Mesenchymal stem cell (in vitro differentiated cells and primary cell): ENCODE measurements at regions not wholly inside any gene's neighbourhood (a gene's known extent, or its start where the extent isn't known, plus 50 kb on each side); places are given as distances from the start of the nearest gene placed in this dataset.

Experiments used
- DNase-seq: peaks from one replicate; pipeline ENCODE4 v3.0.0-alpha.2; 2013
- H2AFZ ChIP-seq: one replicate; pipeline ENCODE4 v1.6.1; 2013; ENCODE audit warnings: low read depth, mild to moderate bottlenecking, control low read depth, inconsistent platforms, low read length, moderate library complexity
- H2AK5ac ChIP-seq: 2 replicates; pipeline ENCODE4 v1.6.1; 2013; ENCODE audit warnings: low read length, moderate library complexity, mild to moderate bottlenecking, inconsistent platforms; ENCODE audit not compliant: severe bottlenecking
- H2BK120ac ChIP-seq: one replicate; pipeline ENCODE4 v1.6.1; 2013; ENCODE audit warnings: low read depth, mild to moderate bottlenecking, inconsistent platforms, low read length, moderate library complexity
- H2BK12ac ChIP-seq, 2 experiments: one replicate each; pipeline ENCODE4 v1.6.1; 2013; ENCODE audit warnings: inconsistent platforms in 2 of 2, low read length in 2 of 2, mild to moderate bottlenecking in 2 of 2, moderate library complexity in 2 of 2, control low read depth in 1 of 2
- H2BK15ac ChIP-seq: one replicate; pipeline ENCODE4 v1.6.1; 2013; ENCODE audit warnings: mild to moderate bottlenecking, low read depth, inconsistent platforms; ENCODE audit not compliant: poor library complexity, severe bottlenecking
- H2BK5ac ChIP-seq: 2 replicates; pipeline ENCODE4 v1.6.1; 2013; ENCODE audit warnings: low read depth, mild to moderate bottlenecking, low read length, control low read depth, inconsistent platforms; ENCODE audit not compliant: poor library complexity, severe bottlenecking
- H3K14ac ChIP-seq, 2 experiments: one replicate each; pipeline ENCODE4 v1.6.1; 2013; ENCODE audit warnings: inconsistent platforms in 2 of 2, low read length in 2 of 2, control low read depth in 1 of 2, mild to moderate bottlenecking in 1 of 2, moderate library complexity in 1 of 2
- H3K18ac ChIP-seq, 2 experiments: one replicate each; pipeline ENCODE4 v1.6.1; 2013; ENCODE audit warnings: inconsistent platforms in 2 of 2, low read length in 2 of 2, control low read depth in 1 of 2, low read depth in 1 of 2, mild to moderate bottlenecking in 1 of 2
- H3K23ac ChIP-seq, 2 experiments: one replicate each; pipeline ENCODE4 v1.6.1; 2013; ENCODE audit warnings: inconsistent platforms in 2 of 2, low read length in 2 of 2, mild to moderate bottlenecking in 2 of 2, moderate library complexity in 2 of 2, control low read depth in 1 of 2
- H3K27ac ChIP-seq: 2 replicates; pipeline ENCODE4 v1.5.1; 2013; ENCODE audit warnings: mild to moderate bottlenecking, moderate library complexity, low read length, control low read depth, inconsistent platforms; ENCODE audit not compliant: poor library complexity, severe bottlenecking
- H3K27me3 ChIP-seq, 2 experiments: 2 replicates each; pipeline versions ENCODE4 v1.6.1 to v1.7.0; 2013; ENCODE audit warnings: low read length in 2 of 2, mild to moderate bottlenecking in 2 of 2, moderate library complexity in 2 of 2, control low read depth in 1 of 2, inconsistent platforms in 1 of 2; ENCODE audit not compliant: control insufficient read depth in 1 of 2, insufficient read depth in 1 of 2
- H3K36me3 ChIP-seq, 2 experiments: 2 replicates each; pipeline versions ENCODE4 v1.6.1 to v1.7.0; 2013; ENCODE audit warnings: low read length in 2 of 2, control low read depth in 1 of 2, inconsistent platforms in 1 of 2, low read depth in 1 of 2, mild to moderate bottlenecking in 1 of 2; ENCODE audit not compliant: insufficient read depth in 2 of 2, control insufficient read depth in 1 of 2
- H3K4ac ChIP-seq, 2 experiments: one replicate each; pipeline ENCODE4 v1.6.1; 2013; ENCODE audit warnings: inconsistent platforms in 2 of 2, low read length in 2 of 2, mild to moderate bottlenecking in 2 of 2, moderate library complexity in 2 of 2, control low read depth in 1 of 2, low read depth in 1 of 2
- H3K4me1 ChIP-seq: 2 replicates; pipeline ENCODE4 v1.6.1; 2013; ENCODE audit warnings: low read depth, low read length, control low read depth; ENCODE audit not compliant: control insufficient read depth, insufficient read depth
- H3K4me2 ChIP-seq: 2 replicates; pipeline ENCODE4 v1.6.1; 2013; ENCODE audit warnings: low read length, mild to moderate bottlenecking, inconsistent platforms; ENCODE audit not compliant: poor library complexity, severe bottlenecking
- H3K4me3 ChIP-seq, 2 experiments: 2 replicates each; pipeline versions ENCODE4 v1.5.1 to v1.7.0; 2013; ENCODE audit warnings: low read length in 2 of 2, mild to moderate bottlenecking in 2 of 2, control low read depth in 1 of 2, low read depth in 1 of 2; ENCODE audit not compliant: insufficient read depth in 1 of 2
- H3K79me1 ChIP-seq: replicated peaks from 2 replicates; pipeline ENCODE4 v1.6.1; 2013; ENCODE audit warnings: mild to moderate bottlenecking, control low read depth, low read length, inconsistent platforms; ENCODE audit not compliant: poor library complexity, severe bottlenecking
- H3K9ac ChIP-seq: 2 replicates; pipeline ENCODE4 v1.7.0; 2013; ENCODE audit warnings: mild to moderate bottlenecking, low read length, moderate library complexity
- H3K9me3 ChIP-seq: 2 replicates; pipeline ENCODE4 v1.7.0; 2013; ENCODE audit warnings: mild to moderate bottlenecking, low read length; ENCODE audit not compliant: control insufficient read depth
- H4K8ac ChIP-seq: one replicate; pipeline ENCODE4 v1.6.1; 2013; ENCODE audit warnings: inconsistent platforms, mild to moderate bottlenecking, low read length, moderate library complexity
- H4K91ac ChIP-seq: one replicate; pipeline ENCODE4 v1.6.1; 2013; ENCODE audit warnings: mild to moderate bottlenecking, low read length, inconsistent platforms
- WGBS: methylation state at CpG from one replicate; pipeline ENCODE4 v1.1.7; 2013; ENCODE audit warnings: mixed read lengths; 5-methylcytosine and 5-hydroxymethylcytosine counted together

DNA sequence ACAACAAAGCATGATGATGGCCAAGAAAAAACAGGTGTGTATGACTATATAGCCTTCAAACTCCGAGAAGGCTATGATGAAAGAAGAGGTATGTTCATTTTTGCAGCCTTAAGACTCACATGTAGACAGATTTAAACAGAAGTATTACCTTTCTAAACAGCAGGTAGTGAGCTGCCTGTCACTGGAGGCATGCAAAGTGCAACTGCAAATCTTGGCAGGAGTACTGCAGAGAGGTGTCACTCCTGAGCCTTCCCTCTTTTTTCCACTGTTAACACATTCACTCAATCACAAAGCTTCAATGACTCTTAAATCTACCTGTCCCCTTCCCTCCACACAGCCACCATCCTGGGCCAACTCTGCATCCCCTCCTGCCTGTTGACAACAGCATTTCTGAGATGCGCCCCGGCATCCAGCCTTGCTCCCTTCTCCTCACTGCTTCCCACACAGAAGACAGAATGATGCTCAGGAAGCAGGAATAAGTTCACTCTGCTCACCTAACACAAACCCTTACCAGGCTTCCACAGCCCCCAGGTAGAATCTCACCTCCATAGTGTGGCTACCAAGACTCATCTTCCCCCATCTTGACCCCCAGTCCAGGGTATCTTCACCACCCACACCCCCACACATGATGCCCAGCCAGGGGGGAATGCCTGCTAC lies 161.9 kb upstream of the ZMIZ1 start:
- Histone ChIP-seq H3K4me1 (peaks cover 13% of the 10 kb centered on the region), H3K27me3 (peaks cover 0 to 35% of the 10 kb centered on the region in 2 experiments), H2AK5ac (no peak overlapping the region), H4K8ac (no peak overlapping the region), H2BK12ac (peak overlapping the region in 1 of 2 experiments; percentile 11), H3K9ac (no peak overlapping the region), H3K4me2 (no peak overlapping the region), H3K4me3 (no peak overlapping the region), H2BK15ac (no peak overlapping the region), H3K27ac (no peak overlapping the region), H3K9me3 (no peaks in the 10 kb centered on the region), H2BK120ac (no peak overlapping the region), H2BK5ac (no peak overlapping the region), H3K79me1 (no peaks in the 10 kb centered on the region), H3K36me3 (no peaks in the 10 kb centered on the region), H4K91ac (no peak overlapping the region), H3K18ac (no peak overlapping the region), H3K23ac (no peak overlapping the region), H2AFZ (no peak overlapping the region), H3K4ac (no peak overlapping the region), H3K14ac (no peak overlapping the region)
- WGBS: 97% methylated on average over 2 of the region's 3 CpGs
- DNase-seq: no peak

DNA sequence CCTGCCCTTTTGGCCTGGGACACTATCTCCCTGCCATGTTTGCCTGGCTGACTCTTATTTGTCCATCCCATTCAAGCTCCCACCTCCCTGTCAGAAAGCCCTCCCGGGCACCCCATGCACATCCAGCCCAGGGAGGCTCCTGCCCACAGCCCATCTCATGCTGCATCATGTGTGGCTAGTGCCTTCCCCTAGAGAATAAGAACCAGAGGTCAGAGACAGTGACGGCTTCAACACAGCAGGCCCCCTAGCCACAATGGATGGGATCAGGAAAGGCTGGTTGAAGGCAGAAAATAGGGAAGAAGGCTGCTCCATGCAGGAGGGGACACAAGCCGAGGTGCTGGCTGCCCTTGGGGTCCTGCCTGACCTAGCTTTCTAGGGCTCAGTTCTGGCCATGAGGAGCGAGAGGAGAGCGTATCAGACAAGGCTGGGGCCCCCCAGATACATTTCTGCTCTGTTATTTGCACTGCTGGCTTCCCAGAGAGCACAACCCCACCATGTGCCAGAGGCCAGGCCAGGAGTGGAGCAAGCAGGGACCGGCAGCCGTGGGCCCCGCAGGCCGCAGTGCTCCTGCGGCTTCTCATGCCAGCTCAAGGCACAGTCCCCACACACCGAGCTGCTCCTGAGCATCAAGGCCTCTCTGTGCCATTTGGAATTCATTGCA lies 161.1 kb upstream of the ZMIZ1 start:
- Histone ChIP-seq H3K14ac (no peak overlapping the region), H2BK12ac (peak overlapping the region in 1 of 2 experiments; percentile 30), H2AFZ (no peak overlapping the region), H3K27me3 (peaks cover 2 to 38% of the 10 kb centered on the region in 2 experiments), H3K36me3 (no peaks in the 10 kb centered on the region), H3K23ac (no peak overlapping the region), H3K27ac (no peak overlapping the region), H2BK15ac (no peak overlapping the region), H4K8ac (peak overlapping the region; percentile 13), H3K4ac (no peak overlapping the region), H3K4me1 (peaks cover 13% of the 10 kb centered on the region), H3K4me2 (no peak overlapping the region), H3K4me3 (no peak overlapping the region), H2AK5ac (no peak overlapping the region), H3K18ac (no peak overlapping the region), H2BK5ac (no peak overlapping the region), H4K91ac (peak overlapping the region; percentile 18), H3K9me3 (no peaks in the 10 kb centered on the region), H3K9ac (no peak overlapping the region), H2BK120ac (no peak overlapping the region), H3K79me1 (no peaks in the 10 kb centered on the region)
- 87% methylated on average over 11 of the region's 11 CpGs for whole genome bisulfite sequencing
- no peak for DNase-seq

DNA sequence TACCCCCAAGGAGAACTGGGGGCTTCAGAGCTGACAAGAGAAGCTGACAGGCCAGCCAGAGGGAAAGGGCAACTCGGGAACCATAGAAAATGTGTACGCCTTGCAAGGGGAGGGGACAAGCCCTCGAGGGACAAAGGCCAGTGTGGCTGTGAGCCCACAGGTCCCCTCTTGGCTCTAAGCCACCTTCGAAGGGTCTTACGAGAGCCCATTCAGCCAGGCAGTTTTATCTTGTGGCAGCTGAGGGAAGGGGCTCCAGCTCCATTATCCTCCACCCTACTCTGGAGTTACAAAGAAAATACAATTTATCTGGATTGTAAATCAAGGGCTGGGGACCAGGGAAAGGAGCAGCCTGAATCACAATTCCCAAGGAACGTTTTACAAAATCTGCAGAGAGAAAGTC lies 159.5 kb upstream of the ZMIZ1 start:
- no peak for DNase-seq

DNA sequence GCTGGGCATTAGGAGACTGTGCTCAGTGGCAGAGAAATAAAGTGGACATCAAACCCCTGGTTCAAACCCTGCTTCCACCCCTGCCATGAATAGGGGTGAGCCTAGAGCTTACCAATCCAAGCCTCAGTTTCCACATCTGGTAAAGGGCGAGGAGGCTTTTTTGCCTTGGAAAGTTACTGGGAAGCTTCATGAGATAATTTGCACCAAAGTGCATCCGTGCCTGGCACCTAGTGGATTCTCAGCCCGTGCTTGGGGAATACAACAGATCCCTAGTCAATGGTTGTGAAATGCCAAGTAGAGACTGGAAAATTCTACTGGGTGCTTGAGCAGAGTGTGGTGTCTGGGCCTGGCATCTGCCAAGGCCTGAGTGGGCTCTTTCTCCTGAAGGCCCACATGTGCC lies 158.7 kb upstream of the ZMIZ1 start:
- no peak overlapping the region for H3K4ac ChIP-seq
- H3K27ac ChIP-seq: no peak overlapping the region
- no peaks in the 10 kb centered on the region for H3K79me1 ChIP-seq
- no peak for DNase-seq
- H3K9ac ChIP-seq: no peak overlapping the region
- peaks cover 15% of the 10 kb centered on the region for H3K4me1 ChIP-seq
- H2AFZ ChIP-seq: no peak overlapping the region
- no peak overlapping the region for H2BK5ac ChIP-seq
- no peak overlapping the region for H4K8ac ChIP-seq
- no peak overlapping the region for H3K14ac ChIP-seq
- 81% methylated on average over 3 of the region's 3 CpGs for WGBS
- no peak overlapping the region for H2BK120ac ChIP-seq
- no peaks in the 10 kb centered on the region for H3K9me3 ChIP-seq
- H3K4me2 ChIP-seq: no peak overlapping the region
- H2BK12ac ChIP-seq: no peak overlapping the region
- H2AK5ac ChIP-seq: no peak overlapping the region
- H3K23ac ChIP-seq: no peak overlapping the region
- H3K18ac ChIP-seq: no peak overlapping the region
- H3K4me3 ChIP-seq: no peak overlapping the region
- H4K91ac ChIP-seq: no peak overlapping the region
- H3K36me3 ChIP-seq: no peaks in the 10 kb centered on the region
- H3K27me3 ChIP-seq: peaks cover 13 to 39% of the 10 kb centered on the region in 2 experiments
- H2BK15ac ChIP-seq: no peak overlapping the region

More for the DNA sequence above, 159.5 kb upstream of the ZMIZ1 start:
- no peak overlapping the region for H2AK5ac ChIP-seq
- H2BK15ac ChIP-seq: no peak overlapping the region
- peaks cover 13% of the 10 kb centered on the region for H3K4me1 ChIP-seq
- H3K23ac ChIP-seq: no peak overlapping the region
- no peaks in the 10 kb centered on the region for H3K79me1 ChIP-seq
- H3K18ac ChIP-seq: no peak overlapping the region
- no peak overlapping the region for H3K4me3 ChIP-seq
- H3K36me3 ChIP-seq: no peaks in the 10 kb centered on the region
- peaks cover 7 to 39% of the 10 kb centered on the region in 2 experiments for H3K27me3 ChIP-seq
- 62% methylated on average over 4 of the region's 6 CpGs for WGBS
- H4K8ac ChIP-seq: peak overlapping the region; percentile 24
- no peak overlapping the region for H3K4ac ChIP-seq
- no peaks in the 10 kb centered on the region for H3K9me3 ChIP-seq
- H4K91ac ChIP-seq: no peak overlapping the region
- no peak overlapping the region for H2BK120ac ChIP-seq
- H2BK12ac ChIP-seq: no peak overlapping the region
- no peak overlapping the region for H3K4me2 ChIP-seq
- H3K27ac ChIP-seq: no peak overlapping the region
- H2BK5ac ChIP-seq: no peak overlapping the region
- H3K14ac ChIP-seq: no peak overlapping the region
- H3K9ac ChIP-seq: no peak overlapping the region
- H2AFZ ChIP-seq: no peak overlapping the region
